ENCODE measurements at regions not wholly inside any gene's neighbourhood (a gene's known extent, or its start where the extent isn't known, plus 50 kb on each side); places are given as distances from the start of the nearest gene placed in this dataset.

DNA sequence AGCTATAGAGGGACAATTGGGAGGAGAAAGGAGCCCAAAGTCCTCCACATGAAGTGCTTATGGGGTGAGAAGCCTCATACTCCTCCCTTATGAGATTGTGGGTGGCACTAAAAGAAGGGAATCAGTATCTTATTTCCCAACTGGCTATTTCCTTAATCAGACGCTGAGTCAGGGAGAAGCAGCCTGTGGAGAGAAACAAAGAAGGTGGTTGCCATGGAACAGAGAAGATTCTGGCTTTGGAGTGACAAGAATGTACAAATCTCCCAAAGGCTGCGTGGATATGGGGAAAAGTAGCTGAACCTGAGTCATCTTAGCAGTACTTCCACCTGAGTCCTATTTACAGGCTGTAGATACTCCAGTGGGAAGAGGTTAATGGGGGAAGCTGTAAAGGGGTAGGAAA, 115.8 kb upstream of the CWC22 start:
- Histone ChIP-seq H3K36me3 (ENCODE audit: control insufficient read depth, insufficient read depth, low read length) (no peaks in the 10 kb centered on the region), H3K27ac (ENCODE audit: low read length) (no peak overlapping the region), H3K4me3 (ENCODE audit: low read depth in 2 of 2, low read length in 2 of 2) (no peak overlapping the region), H3K27me3 (ENCODE audit: control insufficient read depth, insufficient read depth, low read length) (no peaks in the 10 kb centered on the region), H3K9me3 (ENCODE audit: control insufficient read depth, insufficient read depth, low read depth, low read length) (no peaks in the 10 kb centered on the region; the same call in 1 of the 2 replicates), H3K4me1 (ENCODE audit: control insufficient read depth, insufficient read depth, low read length) (peaks cover 11% of the 10 kb centered on the region)
- TF ChIP-seq, protein P1, sequence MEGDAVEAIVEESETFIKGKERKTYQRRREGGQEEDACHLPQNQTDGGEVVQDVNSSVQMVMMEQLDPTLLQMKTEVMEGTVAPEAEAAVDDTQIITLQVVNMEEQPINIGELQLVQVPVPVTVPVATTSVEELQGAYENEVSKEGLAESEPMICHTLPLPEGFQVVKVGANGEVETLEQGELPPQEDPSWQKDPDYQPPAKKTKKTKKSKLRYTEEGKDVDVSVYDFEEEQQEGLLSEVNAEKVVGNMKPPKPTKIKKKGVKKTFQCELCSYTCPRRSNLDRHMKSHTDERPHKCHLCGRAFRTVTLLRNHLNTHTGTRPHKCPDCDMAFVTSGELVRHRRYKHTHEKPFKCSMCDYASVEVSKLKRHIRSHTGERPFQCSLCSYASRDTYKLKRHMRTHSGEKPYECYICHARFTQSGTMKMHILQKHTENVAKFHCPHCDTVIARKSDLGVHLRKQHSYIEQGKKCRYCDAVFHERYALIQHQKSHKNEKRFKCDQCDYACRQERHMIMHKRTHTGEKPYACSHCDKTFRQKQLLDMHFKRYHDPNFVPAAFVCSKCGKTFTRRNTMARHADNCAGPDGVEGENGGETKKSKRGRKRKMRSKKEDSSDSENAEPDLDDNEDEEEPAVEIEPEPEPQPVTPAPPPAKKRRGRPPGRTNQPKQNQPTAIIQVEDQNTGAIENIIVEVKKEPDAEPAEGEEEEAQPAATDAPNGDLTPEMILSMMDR (IDR thresholded peaks at IDR 0.05) = no peak
- TF ChIP-seq POLR2AphosphoS5 (IDR thresholded peaks at IDR 0.05; ENCODE audit: low read depth, low read length) (no peak), TCF7L2 (IDR thresholded peaks at IDR 0.05; ENCODE audit: low read depth, low read length) (no peak), SIN3A (IDR thresholded peaks at IDR 0.05; ENCODE audit: borderline replicate concordance, insufficient read depth, low read depth, low read length) (no peak)
- TF ChIP-seq, protein P2, sequence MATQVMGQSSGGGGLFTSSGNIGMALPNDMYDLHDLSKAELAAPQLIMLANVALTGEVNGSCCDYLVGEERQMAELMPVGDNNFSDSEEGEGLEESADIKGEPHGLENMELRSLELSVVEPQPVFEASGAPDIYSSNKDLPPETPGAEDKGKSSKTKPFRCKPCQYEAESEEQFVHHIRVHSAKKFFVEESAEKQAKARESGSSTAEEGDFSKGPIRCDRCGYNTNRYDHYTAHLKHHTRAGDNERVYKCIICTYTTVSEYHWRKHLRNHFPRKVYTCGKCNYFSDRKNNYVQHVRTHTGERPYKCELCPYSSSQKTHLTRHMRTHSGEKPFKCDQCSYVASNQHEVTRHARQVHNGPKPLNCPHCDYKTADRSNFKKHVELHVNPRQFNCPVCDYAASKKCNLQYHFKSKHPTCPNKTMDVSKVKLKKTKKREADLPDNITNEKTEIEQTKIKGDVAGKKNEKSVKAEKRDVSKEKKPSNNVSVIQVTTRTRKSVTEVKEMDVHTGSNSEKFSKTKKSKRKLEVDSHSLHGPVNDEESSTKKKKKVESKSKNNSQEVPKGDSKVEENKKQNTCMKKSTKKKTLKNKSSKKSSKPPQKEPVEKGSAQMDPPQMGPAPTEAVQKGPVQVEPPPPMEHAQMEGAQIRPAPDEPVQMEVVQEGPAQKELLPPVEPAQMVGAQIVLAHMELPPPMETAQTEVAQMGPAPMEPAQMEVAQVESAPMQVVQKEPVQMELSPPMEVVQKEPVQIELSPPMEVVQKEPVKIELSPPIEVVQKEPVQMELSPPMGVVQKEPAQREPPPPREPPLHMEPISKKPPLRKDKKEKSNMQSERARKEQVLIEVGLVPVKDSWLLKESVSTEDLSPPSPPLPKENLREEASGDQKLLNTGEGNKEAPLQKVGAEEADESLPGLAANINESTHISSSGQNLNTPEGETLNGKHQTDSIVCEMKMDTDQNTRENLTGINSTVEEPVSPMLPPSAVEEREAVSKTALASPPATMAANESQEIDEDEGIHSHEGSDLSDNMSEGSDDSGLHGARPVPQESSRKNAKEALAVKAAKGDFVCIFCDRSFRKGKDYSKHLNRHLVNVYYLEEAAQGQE (IDR thresholded peaks at IDR 0.05; ENCODE audit: insufficient read depth in 1 of 2, low read depth in 2 of 2, low read length in 1 of 2) = no peak
- ATAC-seq (no peak), DNase-seq (ENCODE audit: low read depth, low spot score) (no peak)
- CTCF ChIA-PET = interaction anchor here (0.6 kb wide), 2 partner anchors 554 to 1207 kb away, joined by 3 read pairs; no protein-coding TSS in a partner anchor
- no TSS peak for BruUV-seq (replicated peaks)
- in situ Hi-C loops (cut with HindIII; ENCODE audit: low pct_unique_long_range_greater_than_20kb, low sequenced_read_pairs) (no loop called here), intact Hi-C loops (cut with micrococcal nuclease; ENCODE audit: unreplicated experiment) (loop anchor here (10.0 kb wide), 1 partner anchor 1342 kb away; no protein-coding TSS in a partner anchor)
- POLR2A ChIA-PET = no interaction called here

DNA sequence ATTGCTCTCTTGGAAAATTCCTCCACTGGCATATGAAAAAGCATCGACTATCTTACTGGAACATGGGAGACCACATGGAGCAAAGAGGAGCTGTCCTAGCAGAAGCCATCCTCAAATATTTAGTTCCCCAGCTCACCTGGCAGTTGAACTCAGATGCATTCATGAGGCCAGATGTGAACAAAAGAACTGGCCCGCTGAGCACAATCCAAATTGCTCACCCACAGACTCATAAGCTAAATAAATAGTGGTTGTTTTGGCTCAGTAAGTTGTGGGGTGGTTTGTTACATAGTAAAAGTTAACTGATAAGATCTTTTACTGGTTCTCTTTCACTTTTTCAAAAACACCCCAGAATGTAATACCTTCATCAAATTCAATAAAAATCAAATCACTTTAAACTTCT, 108.6 kb upstream of the CWC22 start:
- Histone ChIP-seq H3K27me3 (ENCODE audit: control insufficient read depth, insufficient read depth, low read length) (no peaks in the 10 kb centered on the region), H3K4me3 (ENCODE audit: low read depth in 2 of 2, low read length in 2 of 2) (no peak overlapping the region), H3K36me3 (ENCODE audit: control insufficient read depth, insufficient read depth, low read length) (no peaks in the 10 kb centered on the region), H3K4me1 (ENCODE audit: control insufficient read depth, insufficient read depth, low read length) (no peaks in the 10 kb centered on the region), H3K27ac (ENCODE audit: low read length) (no peak overlapping the region), H3K9me3 (ENCODE audit: control insufficient read depth, insufficient read depth, low read depth, low read length) (no peaks in the 10 kb centered on the region)
- ATAC-seq = no peak
- ChIA-PET CTCF (no interaction called here), POLR2A (no interaction called here)
- intact Hi-C loops (cut with micrococcal nuclease; ENCODE audit: unreplicated experiment) = no loop called here
- TF ChIP-seq SIN3A (IDR thresholded peaks at IDR 0.05; ENCODE audit: borderline replicate concordance, insufficient read depth, low read depth, low read length) = no peak
- TF ChIP-seq, protein P2 (IDR thresholded peaks at IDR 0.05; ENCODE audit: insufficient read depth in 1 of 2, low read depth in 2 of 2, low read length in 1 of 2) = no peak
- TF ChIP-seq POLR2AphosphoS5 (IDR thresholded peaks at IDR 0.05; ENCODE audit: low read depth, low read length) = no peak
- TF ChIP-seq, protein P1 (IDR thresholded peaks at IDR 0.05) = no peak
- TF ChIP-seq TCF7L2 (IDR thresholded peaks at IDR 0.05; ENCODE audit: low read depth, low read length) = no peak
- in situ Hi-C loops (cut with HindIII; ENCODE audit: low pct_unique_long_range_greater_than_20kb, low sequenced_read_pairs) = no loop called here
- DNase-seq (ENCODE audit: low read depth, low spot score) = no peak
- BruUV-seq (replicated peaks) = no TSS peak
